ENCODE measurements at regions not wholly inside any gene's neighbourhood (a gene's known extent, or its start where the extent isn't known, plus 50 kb on each side); places are given as distances from the start of the nearest gene placed in this dataset.

- TF ChIP-seq CTCF (IDR thresholded peaks at IDR 0.05) (no peak), EZH2 (IDR thresholded peaks at IDR 0.05) (no peak), EZH2phosphoT487 (IDR thresholded peaks at IDR 0.05) (peak; percentile 2)
Measured at GRCh38 chr5:72557167-72558045, 50.2 kb upstream of the ZNF366 start.
